Heart left ventricle (tissue), 13 donors: ENCODE measurements at regions not wholly inside any gene's neighbourhood (a gene's known extent, or its start where the extent isn't known, plus 50 kb on each side); places are given as distances from the start of the nearest gene placed in this dataset.

Experiments
- POLR2A ChIP-seq, 2 donors: fragments of 450-650 bp; IDR thresholded peaks; one replicate each; pipeline ENCODE4 v1.6.1; 2017; ENCODE audit warnings: antibody characterized with exemption in 2 of 2, mild to moderate bottlenecking in 2 of 2, moderate library complexity in 2 of 2
- TF ChIP-seq, protein P1 (sequence below), 12 donors: fragments of 200-600 bp; sonication (generic) in 4 of 12; IDR thresholded peaks; one replicate each; pipeline versions ENCODE4 v1.5.0 to v1.8.0; 2018 to 2022; ENCODE audit warnings: antibody characterized with exemption in 12 of 12, mild to moderate bottlenecking in 5 of 12
- donor health status: ischemic (EF 13 %, LVEDD 7.1; RV severe dilation, severe dysfunction).
- donor health status: DM: no; HTN: yes; CAD: no.
- donor health status: DM: no; HTN: no; CAD: no.
- donor health status: ischemic (EF 25% LVEDD 6.9; RV normal size, moderate dysfunction).
- donor health status: ischemic (EF 25% LVEDD 5.7; RV mildly dilated, moderate dysfunction).
- donor health status: ischemic (EF 35%, LVEDD 5.7; RV mildly dilated, moderate dysfunction).
- donor health status: nonischemic (EF 11% LVEDD 7.7; RV severe dilation, severe dysfunction).
- donor health status: DM: yes; HTN: yes; CAD: no.
- donor health status: PGD.
- donor health status: ischemic (EF 29% LVEDD 5.4; RV normal size, mild dysfunction).
- donor health status: nonischemic (EF 23%, LVEDD 6.1; RV moderate dilation, normal function).

DNA sequence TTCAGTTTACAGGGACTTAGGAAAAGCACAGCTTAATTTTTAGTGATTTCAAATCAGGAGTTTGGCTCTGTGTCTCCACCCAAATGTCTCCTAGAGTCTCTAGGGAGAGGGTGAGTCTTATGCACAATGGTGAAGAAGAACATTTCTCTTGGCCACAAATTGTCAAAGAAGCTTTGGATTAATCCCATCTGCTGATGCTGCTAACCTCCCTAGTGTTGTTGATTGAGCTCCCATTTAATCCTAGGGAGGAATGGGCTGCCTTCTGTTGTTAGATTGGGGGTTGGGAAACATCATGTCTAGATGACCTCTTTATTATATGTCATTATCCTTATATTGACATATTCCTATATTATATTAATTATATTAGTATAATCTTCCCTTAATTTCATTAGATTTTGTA, 50.0 kb upstream of the PASD1 start:
- TF ChIP-seq POLR2A (IDR thresholded peaks at IDR 0.05), result no peak
- TF ChIP-seq, protein P1, sequence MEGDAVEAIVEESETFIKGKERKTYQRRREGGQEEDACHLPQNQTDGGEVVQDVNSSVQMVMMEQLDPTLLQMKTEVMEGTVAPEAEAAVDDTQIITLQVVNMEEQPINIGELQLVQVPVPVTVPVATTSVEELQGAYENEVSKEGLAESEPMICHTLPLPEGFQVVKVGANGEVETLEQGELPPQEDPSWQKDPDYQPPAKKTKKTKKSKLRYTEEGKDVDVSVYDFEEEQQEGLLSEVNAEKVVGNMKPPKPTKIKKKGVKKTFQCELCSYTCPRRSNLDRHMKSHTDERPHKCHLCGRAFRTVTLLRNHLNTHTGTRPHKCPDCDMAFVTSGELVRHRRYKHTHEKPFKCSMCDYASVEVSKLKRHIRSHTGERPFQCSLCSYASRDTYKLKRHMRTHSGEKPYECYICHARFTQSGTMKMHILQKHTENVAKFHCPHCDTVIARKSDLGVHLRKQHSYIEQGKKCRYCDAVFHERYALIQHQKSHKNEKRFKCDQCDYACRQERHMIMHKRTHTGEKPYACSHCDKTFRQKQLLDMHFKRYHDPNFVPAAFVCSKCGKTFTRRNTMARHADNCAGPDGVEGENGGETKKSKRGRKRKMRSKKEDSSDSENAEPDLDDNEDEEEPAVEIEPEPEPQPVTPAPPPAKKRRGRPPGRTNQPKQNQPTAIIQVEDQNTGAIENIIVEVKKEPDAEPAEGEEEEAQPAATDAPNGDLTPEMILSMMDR (IDR thresholded peaks at IDR 0.05), result no peak
